ENCODE measurements at regions not wholly inside any gene's neighbourhood (a gene's known extent, or its start where the extent isn't known, plus 50 kb on each side); places are given as distances from the start of the nearest gene placed in this dataset.

DNA sequence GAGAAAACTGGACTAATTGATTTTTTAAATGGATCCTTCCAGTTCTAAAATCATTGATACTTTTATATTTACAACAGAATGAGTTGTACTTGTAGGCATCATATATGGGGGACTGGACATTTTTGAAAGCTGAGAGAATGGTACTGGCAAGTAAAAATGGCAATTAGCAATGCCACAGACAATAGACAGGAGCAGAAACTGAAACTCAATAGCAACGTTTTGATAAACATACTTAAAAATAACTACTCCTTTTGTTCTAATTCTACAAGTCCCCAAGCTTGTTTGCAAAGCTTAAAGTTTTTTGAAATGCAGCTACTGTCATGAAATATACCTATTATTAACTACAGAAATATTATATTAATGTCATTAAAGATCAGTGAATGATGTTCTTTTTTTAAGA is 52.8 kb upstream of the FBXL7 start:
- H3K27me3 ChIP-seq (replicated peaks): no peaks in the 10 kb centered on the region; the same call in 1 of the 2 replicates
- no peak overlapping the region for H3K27ac ChIP-seq
- H3K9me3 ChIP-seq (replicated peaks): 0 out of 2 replicates have a peak, but pooled peaks cover 2% of the 10 kb centered on the region
- H3K36me3 ChIP-seq: no peaks in the 10 kb centered on the region
- no peak overlapping the region for H3K4me3 ChIP-seq
- no peak for DNase-seq (ENCODE audit: low read depth in 1 of 2, low spot score in 2 of 2)
- H3K4me1 ChIP-seq (replicated peaks): peaks cover 4% of the 10 kb centered on the region

DNA sequence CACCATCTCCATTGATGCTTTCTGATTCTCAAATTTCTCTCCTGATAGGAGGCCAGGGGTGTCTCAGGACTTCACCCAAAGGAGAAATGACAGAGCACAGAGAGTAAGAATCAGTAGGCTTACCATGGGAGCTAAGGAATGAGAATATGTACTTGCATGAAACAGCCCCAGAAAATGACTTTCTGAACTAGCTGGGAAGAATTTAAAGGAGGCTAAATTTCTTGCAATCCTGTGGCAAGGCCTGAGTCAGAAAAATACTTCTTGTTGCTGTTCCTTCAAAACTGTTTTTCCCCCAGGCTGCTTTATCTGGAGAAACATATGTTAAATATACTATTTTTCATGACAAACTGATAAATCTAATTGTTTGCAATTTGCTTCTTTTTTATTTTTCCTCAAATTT is 53.4 kb upstream of the FBXL7 start:
- no peak for DNase-seq (ENCODE audit: low read depth in 1 of 2, low spot score in 2 of 2)
- 0 out of 2 replicates have a peak, but pooled peaks cover 2% of the 10 kb centered on the region for H3K9me3 ChIP-seq (replicated peaks)

GRCh38 chr5:15442193-15442570 is 57.8 kb upstream of the FBXL7 start:
- DNase-seq (ENCODE audit: low read depth in 1 of 2, low spot score in 2 of 2): no peak
- Histone ChIP-seq H3K4me3 (no peak overlapping the region), H3K36me3 (no peaks in the 10 kb centered on the region), H3K4me1 (replicated peaks) (no peaks in the 10 kb centered on the region), H3K27me3 (replicated peaks) (no peaks in the 10 kb centered on the region; the same call in none of the 2 replicates), H3K27ac (no peak overlapping the region), H3K9me3 (replicated peaks) (no peaks in the 10 kb centered on the region)

More for the DNA sequence above, 53.4 kb upstream of the FBXL7 start:
- Histone ChIP-seq H3K36me3 (no peaks in the 10 kb centered on the region), H3K4me3 (no peak overlapping the region), H3K4me1 (replicated peaks) (peaks cover 4% of the 10 kb centered on the region), H3K27me3 (replicated peaks) (no peaks in the 10 kb centered on the region; the same call in 1 of the 2 replicates), H3K27ac (no peak overlapping the region)

DNA sequence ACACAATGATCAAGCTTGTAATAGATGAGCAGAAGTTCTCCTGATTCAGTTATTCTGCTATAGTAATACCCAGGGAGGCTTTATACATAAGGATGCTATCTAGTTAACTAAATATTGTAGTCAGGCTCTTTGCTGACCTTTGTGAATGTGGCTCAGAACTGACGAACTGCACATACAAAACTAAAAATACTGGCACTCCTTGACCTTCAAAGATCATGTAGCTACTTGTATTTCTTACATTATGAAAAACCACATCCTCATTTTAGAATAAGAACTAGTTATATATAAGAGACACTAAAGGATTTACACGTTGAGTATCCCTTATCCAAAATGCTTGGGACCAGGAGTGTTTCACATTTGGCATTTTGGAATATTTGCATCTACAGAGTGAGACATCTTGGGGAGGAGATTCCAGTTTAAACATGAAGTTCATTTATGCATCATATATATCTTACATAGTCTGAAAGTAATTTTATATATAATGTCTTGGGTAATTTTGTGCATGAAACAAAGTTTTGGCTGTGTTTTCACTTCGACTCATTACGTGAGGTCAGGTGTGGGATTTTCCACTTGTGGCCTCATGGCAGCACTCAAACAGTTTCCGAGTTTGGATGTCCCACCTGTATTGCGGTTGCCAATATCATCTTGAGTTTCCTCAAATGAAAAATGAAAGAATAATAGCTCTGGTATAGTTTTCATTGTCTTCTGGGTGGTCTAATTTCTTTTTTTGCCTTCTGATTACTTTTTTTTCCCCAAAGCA is 58.4 kb upstream of the FBXL7 start:
- no peak for DNase-seq (ENCODE audit: low read depth in 1 of 2, low spot score in 2 of 2)
- no peaks in the 10 kb centered on the region for H3K36me3 ChIP-seq
- no peak overlapping the region for H3K27ac ChIP-seq
- no peaks in the 10 kb centered on the region for H3K9me3 ChIP-seq (replicated peaks)
- H3K4me1 ChIP-seq (replicated peaks): no peaks in the 10 kb centered on the region
- no peaks in the 10 kb centered on the region; the same call in none of the 2 replicates for H3K27me3 ChIP-seq (replicated peaks)
- no peak overlapping the region for H3K4me3 ChIP-seq

GRCh38 chr5:15440434-15440833 is 59.5 kb upstream of the FBXL7 start:
- Histone ChIP-seq H3K4me3 (no peak overlapping the region), H3K4me1 (replicated peaks) (no peaks in the 10 kb centered on the region), H3K9me3 (replicated peaks) (no peaks in the 10 kb centered on the region), H3K36me3 (no peaks in the 10 kb centered on the region), H3K27me3 (replicated peaks) (no peaks in the 10 kb centered on the region; the same call in none of the 2 replicates), H3K27ac (no peak overlapping the region)
- no peak for DNase-seq (ENCODE audit: low read depth in 1 of 2, low spot score in 2 of 2)

- Histone ChIP-seq H3K36me3 (no peaks in the 10 kb centered on the region), H3K9me3 (replicated peaks) (no peaks in the 10 kb centered on the region), H3K27ac (no peak overlapping the region), H3K27me3 (replicated peaks) (no peaks in the 10 kb centered on the region; the same call in none of the 2 replicates), H3K4me1 (replicated peaks) (no peaks in the 10 kb centered on the region), H3K4me3 (no peak overlapping the region)
- no peak for DNase-seq (ENCODE audit: low read depth in 1 of 2, low spot score in 2 of 2)
These were observed 60.2 kb upstream of the FBXL7 start for GRCh38 chr5:15439801-15440200.

DNA sequence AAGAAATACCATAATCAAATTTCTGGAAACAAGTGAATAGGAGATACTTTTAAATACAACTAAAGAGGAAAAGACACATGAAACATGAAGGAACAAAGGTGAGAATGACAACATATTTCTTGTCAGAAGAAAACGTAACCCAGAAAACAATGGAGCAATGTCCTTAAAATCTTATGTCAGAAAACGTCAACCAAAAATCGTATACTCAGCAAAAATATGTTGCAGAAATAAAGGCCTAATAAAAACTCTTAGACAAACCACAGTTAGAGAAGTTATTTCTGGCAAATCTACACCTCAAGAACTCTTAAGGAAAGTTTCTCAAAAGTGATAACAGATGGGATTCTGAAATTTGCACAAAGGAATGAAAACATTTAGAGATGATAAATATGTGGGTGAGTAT is 66.3 kb upstream of the FBXL7 start:
- no peak for DNase-seq (ENCODE audit: low read depth in 1 of 2, low spot score in 2 of 2)
- Histone ChIP-seq H3K4me1 (replicated peaks) (no peaks in the 10 kb centered on the region), H3K27me3 (replicated peaks) (no peaks in the 10 kb centered on the region), H3K36me3 (no peaks in the 10 kb centered on the region), H3K4me3 (no peak overlapping the region), H3K27ac (no peak overlapping the region), H3K9me3 (replicated peaks) (no peaks in the 10 kb centered on the region)

GRCh38 chr5:15431923-15432322 is 68.1 kb upstream of the FBXL7 start:
- no peak overlapping the region for H3K27ac ChIP-seq
- no peaks in the 10 kb centered on the region for H3K4me1 ChIP-seq (replicated peaks)
- no peaks in the 10 kb centered on the region for H3K9me3 ChIP-seq (replicated peaks)
- H3K36me3 ChIP-seq: no peaks in the 10 kb centered on the region
- no peaks in the 10 kb centered on the region for H3K27me3 ChIP-seq (replicated peaks)
- no peak overlapping the region for H3K4me3 ChIP-seq
- no peak for DNase-seq (ENCODE audit: low read depth in 1 of 2, low spot score in 2 of 2)

GRCh38 chr5:15425766-15426165 is 74.2 kb upstream of the FBXL7 start:
- Histone ChIP-seq H3K9me3 (replicated peaks) (no peaks in the 10 kb centered on the region), H3K27ac (no peak overlapping the region), H3K36me3 (no peaks in the 10 kb centered on the region), H3K4me1 (replicated peaks) (0 out of 2 replicates have a peak, but pooled peaks cover 3% of the 10 kb centered on the region), H3K27me3 (replicated peaks) (0 out of 2 replicates have a peak, but pooled peaks cover 8% of the 10 kb centered on the region), H3K4me3 (no peak overlapping the region)
- peak in 1 of 2 experiments; percentile 11 for DNase-seq (ENCODE audit: low read depth in 1 of 2, low spot score in 2 of 2)

DNA sequence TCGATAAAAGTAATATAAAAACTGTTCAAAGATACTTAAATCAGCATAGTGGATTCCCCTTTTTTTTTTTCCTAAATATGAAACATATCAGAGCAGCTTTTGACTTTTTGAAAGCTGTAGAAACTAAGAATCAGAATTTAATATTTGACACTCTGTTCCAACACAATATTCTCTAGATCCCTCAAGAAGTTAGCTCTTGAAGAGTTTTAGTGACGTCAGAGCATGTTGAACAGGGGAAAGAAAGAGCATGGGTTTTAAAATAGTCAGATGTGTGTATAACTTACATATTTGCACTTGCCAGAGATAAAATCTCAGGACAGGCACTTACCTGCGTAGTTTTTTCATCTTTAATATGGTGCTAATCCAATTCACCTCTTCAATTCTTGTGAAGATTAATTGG is 75.2 kb upstream of the FBXL7 start:
- Histone ChIP-seq H3K9me3 (replicated peaks) (no peaks in the 10 kb centered on the region), H3K27ac (no peak overlapping the region), H3K27me3 (replicated peaks) (0 out of 2 replicates have a peak, but pooled peaks cover 8% of the 10 kb centered on the region), H3K36me3 (no peaks in the 10 kb centered on the region), H3K4me1 (replicated peaks) (0 out of 2 replicates have a peak, but pooled peaks cover 3% of the 10 kb centered on the region), H3K4me3 (no peak overlapping the region)
- no peak for DNase-seq (ENCODE audit: low read depth in 1 of 2, low spot score in 2 of 2)

DNA sequence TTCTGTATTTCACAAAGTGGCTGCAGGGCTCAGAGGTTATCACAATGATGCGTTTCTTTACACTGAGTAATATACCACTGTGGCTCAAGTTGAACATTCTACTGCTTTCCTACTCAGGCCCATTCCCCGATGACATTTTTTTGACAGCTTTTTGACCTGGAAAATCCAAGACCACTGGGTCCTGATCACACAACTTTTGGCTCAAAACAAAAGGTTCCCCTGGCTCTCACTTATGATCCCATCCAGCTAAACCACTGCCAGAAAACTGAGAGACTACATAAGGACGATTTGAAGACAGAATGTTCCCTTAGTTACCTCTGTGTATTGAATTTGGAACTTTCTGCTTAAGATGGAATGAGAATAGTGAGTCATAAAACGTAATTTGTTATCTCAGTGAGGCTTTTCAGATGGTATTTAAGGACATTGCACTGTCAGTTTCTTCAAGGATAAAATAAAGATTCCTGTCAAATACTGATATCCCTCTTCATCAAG is 78.0 kb upstream of the FBXL7 start:
- no peaks in the 10 kb centered on the region for H3K36me3 ChIP-seq
- DNase-seq (ENCODE audit: low read depth in 1 of 2, low spot score in 2 of 2): no peak
- no peaks in the 10 kb centered on the region for H3K9me3 ChIP-seq (replicated peaks)
- H3K4me1 ChIP-seq (replicated peaks): 0 out of 2 replicates have a peak, but pooled peaks cover 3% of the 10 kb centered on the region
- no peak overlapping the region for H3K27ac ChIP-seq
- H3K4me3 ChIP-seq: no peak overlapping the region
- H3K27me3 ChIP-seq (replicated peaks): 0 out of 2 replicates have a peak, but pooled peaks cover 8% of the 10 kb centered on the region

DNA sequence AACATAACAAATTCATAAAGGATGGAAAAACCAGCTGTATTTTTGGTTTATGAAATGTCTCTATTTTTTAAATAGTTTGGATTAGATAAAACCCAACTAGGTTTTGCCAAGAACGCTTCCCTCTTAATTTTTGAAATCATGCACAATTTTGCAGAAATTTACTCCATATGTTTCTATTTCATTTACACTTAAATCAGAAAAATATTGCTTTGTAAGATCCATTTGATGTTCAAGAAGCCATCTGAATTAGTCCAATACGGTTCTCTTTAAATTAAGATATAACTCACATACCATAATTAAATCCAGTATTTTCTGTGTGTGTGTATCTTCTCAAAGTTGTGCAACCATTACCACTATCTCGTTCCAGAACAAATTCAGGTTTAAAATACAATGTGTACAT is 78.6 kb upstream of the FBXL7 start:
- DNase-seq (ENCODE audit: low read depth in 1 of 2, low spot score in 2 of 2): no peak
- H3K27ac ChIP-seq: no peak overlapping the region
- H3K4me1 ChIP-seq (replicated peaks): 0 out of 2 replicates have a peak, but pooled peaks cover 3% of the 10 kb centered on the region
- H3K27me3 ChIP-seq (replicated peaks): 0 out of 2 replicates have a peak, but pooled peaks cover 5% of the 10 kb centered on the region
- H3K9me3 ChIP-seq (replicated peaks): no peaks in the 10 kb centered on the region; the same call in 1 of the 2 replicates
- no peak overlapping the region for H3K4me3 ChIP-seq
- H3K36me3 ChIP-seq: no peaks in the 10 kb centered on the region

GRCh38 chr5:15420201-15420600 is 79.8 kb upstream of the FBXL7 start:
- DNase-seq (ENCODE audit: low read depth in 1 of 2, low spot score in 2 of 2): no peak
- H3K27me3 ChIP-seq (replicated peaks): 0 out of 2 replicates have a peak, but pooled peaks cover 5% of the 10 kb centered on the region
- H3K4me1 ChIP-seq (replicated peaks): no peaks in the 10 kb centered on the region
- no peak overlapping the region for H3K4me3 ChIP-seq
- H3K9me3 ChIP-seq (replicated peaks): no peaks in the 10 kb centered on the region; the same call in 1 of the 2 replicates
- H3K36me3 ChIP-seq: no peaks in the 10 kb centered on the region
- no peak overlapping the region for H3K27ac ChIP-seq

- DNase-seq (ENCODE audit: low read depth in 1 of 2, low spot score in 2 of 2): no peak
- Histone ChIP-seq H3K27ac (no peak overlapping the region), H3K27me3 (replicated peaks) (no peaks in the 10 kb centered on the region), H3K36me3 (no peaks in the 10 kb centered on the region), H3K4me1 (replicated peaks) (no peaks in the 10 kb centered on the region), H3K9me3 (replicated peaks) (no peaks in the 10 kb centered on the region; the same call in 1 of the 2 replicates), H3K4me3 (no peak overlapping the region)
These were observed 82.8 kb upstream of the FBXL7 start for GRCh38 chr5:15417156-15417555.
